C4-2B (cell line): ENCODE measurements at regions not wholly inside any gene's neighbourhood (a gene's known extent, or its start where the extent isn't known, plus 50 kb on each side); places are given as distances from the start of the nearest gene placed in this dataset.

Experiments
- CTCF ChIP-seq: fragments of 450-650 bp; conservative IDR thresholded peaks from 2 replicates; pipeline ENCODE4 v1.5.1; 2017; ENCODE audit warnings: mild to moderate bottlenecking
- ZFX ChIP-seq: fragments of 450-650 bp; IDR thresholded peaks from 2 replicates; pipeline ENCODE4 v1.6.1; 2017

- TF ChIP-seq CTCF (no peak), ZFX (no peak)
Observed at GRCh38 chr6:164731539-164731938, 577.9 kb downstream of the C6orf118 start.
